H1 (cell line): ENCODE measurements at regions not wholly inside any gene's neighbourhood (a gene's known extent, or its start where the extent isn't known, plus 50 kb on each side); places are given as distances from the start of the nearest gene placed in this dataset.

ENCODE experiments used
- CTCF ChIA-PET: fragments of 300-600 bp; sonication (Branson Sonifier 250); formaldehyde crosslinking; loops from one replicate; lab custom pipeline; 2021; ENCODE audit not compliant: partially characterized antibody; lab: Charles Lee
- POLR2A ChIA-PET: fragments of 300-600 bp; sonication (Branson Sonifier 250); formaldehyde crosslinking; loops from one replicate; lab custom pipeline; 2021; ENCODE audit warnings: inconsistent platforms; ENCODE audit not compliant: partially characterized antibody; lab: Charles Lee
- DNase-seq, 2 experiments: peaks; one replicate each; pipeline versions ENCODE4 v3.0.0 to v3.0.0-alpha.2; 2010 to 2022; ENCODE audit warnings: low spot score in 2 of 2, low read depth in 1 of 2, mixed read lengths in 1 of 2
- FAIRE-seq: peaks from 2 replicates; lab custom pipeline; 2011; peaks lifted over from hg19 to GRCh38; lab: Jason Lieb, UNC
- H2AFZ ChIP-seq: 2 replicates; pipeline ENCODE4 v1.8.1; 2012; ENCODE audit warnings: low read length, inconsistent platforms
- H2AK5ac ChIP-seq: 2 replicates; pipeline ENCODE4 v1.6.1; 2013; ENCODE audit warnings: low read depth, low read length
- H2BK120ac ChIP-seq: replicated peaks from 2 replicates; pipeline ENCODE3; 2013; ENCODE audit warnings: low read depth, low read length, inconsistent platforms
- H2BK12ac ChIP-seq: 2 replicates; pipeline ENCODE4 v1.6.1; 2013; ENCODE audit warnings: low read depth, low read length
- H2BK15ac ChIP-seq: 2 replicates; pipeline ENCODE4 v1.6.1; 2013; ENCODE audit warnings: low read length
- H2BK20ac ChIP-seq: 2 replicates; pipeline ENCODE4 v1.6.1; 2013; ENCODE audit warnings: low read length
- H2BK5ac ChIP-seq: 2 replicates; pipeline ENCODE4 v1.6.1; 2013; ENCODE audit warnings: low read depth, low read length
- H3K14ac ChIP-seq: 2 replicates; pipeline ENCODE4 v1.6.1; 2013; ENCODE audit warnings: inconsistent platforms; ENCODE audit not compliant: insufficient read length
- H3K18ac ChIP-seq: 2 replicates; pipeline ENCODE4 v1.6.1; 2013; ENCODE audit warnings: low read length; ENCODE audit errors: extremely low read depth
- H3K23ac ChIP-seq: 2 replicates; pipeline ENCODE4 v1.6.1; 2013; ENCODE audit warnings: inconsistent platforms; ENCODE audit not compliant: insufficient read length
- H3K23me2 ChIP-seq: 2 replicates; pipeline ENCODE4 v1.6.1; 2013; ENCODE audit warnings: low read depth, low read length
- H3K27ac ChIP-seq: 2 replicates; pipeline ENCODE4 v1.6.1; 2011; ENCODE audit warnings: low read depth, low read length, inconsistent platforms
- H3K27me3 ChIP-seq, 4 experiments: replicated peaks in 1 of 4; 1 replicate in 1 of 4; 2 replicates in 3 of 4; pipeline versions ENCODE4 v1.6.1 to v1.8.1; 2011 to 2013; ENCODE audit warnings: low read length in 3 of 4, mild to moderate bottlenecking in 3 of 4, inconsistent platforms in 2 of 4, mixed read lengths in 2 of 4, moderate library complexity in 1 of 4; ENCODE audit not compliant: control insufficient read depth in 3 of 4, insufficient read depth in 3 of 4; ENCODE audit errors: extremely low read depth in 1 of 4
- H3K36me3 ChIP-seq, 4 experiments: 2 replicates each; pipeline versions ENCODE4 v1.6.1 to v1.8.1; 2011 to 2013; ENCODE audit warnings: mild to moderate bottlenecking in 4 of 4, low read length in 3 of 4, moderate library complexity in 2 of 4, control low read depth in 1 of 4, inconsistent platforms in 1 of 4; ENCODE audit not compliant: insufficient read depth in 4 of 4, control insufficient read depth in 2 of 4
- H3K4ac ChIP-seq: replicated peaks from 2 replicates; pipeline ENCODE3; 2013; ENCODE audit warnings: low read length, low read depth, mixed read lengths, inconsistent platforms; ENCODE audit not compliant: insufficient read length
- H3K4me1 ChIP-seq, 4 experiments: replicated peaks in 1 of 4; 1 replicate in 1 of 4; 2 replicates in 3 of 4; pipeline versions ENCODE4 v1.6.1 to v1.8.1; 2011 to 2013; ENCODE audit warnings: low read length in 3 of 4, inconsistent platforms in 2 of 4, mixed read lengths in 1 of 4; ENCODE audit not compliant: insufficient read depth in 4 of 4, control insufficient read depth in 3 of 4
- H3K4me2 ChIP-seq, 2 experiments: 2 replicates each; pipeline versions ENCODE4 v1.6.1 to v1.8.1; 2011 to 2013; ENCODE audit warnings: low read depth in 2 of 2, low read length in 2 of 2, control low read depth in 1 of 2, inconsistent platforms in 1 of 2, mild to moderate bottlenecking in 1 of 2; ENCODE audit not compliant: insufficient read depth in 1 of 2
- H3K4me3 ChIP-seq, 4 experiments: fragments of 200-600, 300-600 bp in 1 of 4; sonication (generic), shearing (Covaris generic), sonication (Bioruptor Twin) in 1 of 4; 2 replicates each; pipeline versions ENCODE4 v1.5.1 to v1.8.1; 2011 to 2016; ENCODE audit warnings: low read length in 4 of 4, low read depth in 3 of 4, control low read depth in 2 of 4, inconsistent platforms in 2 of 4, mild to moderate bottlenecking in 2 of 4, mixed read lengths in 1 of 4, moderate library complexity in 1 of 4; ENCODE audit not compliant: insufficient read depth in 2 of 4; ENCODE audit errors: extremely low read depth in 1 of 4
- H3K56ac ChIP-seq: replicated peaks from 2 replicates; pipeline ENCODE3; 2013; ENCODE audit warnings: low read depth, mild to moderate bottlenecking, mixed read lengths, low read length, inconsistent platforms; ENCODE audit not compliant: insufficient read length
- H3K79me1 ChIP-seq: 2 replicates; pipeline ENCODE4 v1.6.1; 2013; ENCODE audit warnings: low read depth, low read length, control low read depth
- H3K79me2 ChIP-seq, 2 experiments: 2 replicates each; pipeline versions ENCODE4 v1.6.1 to v1.8.1; 2012 to 2013; ENCODE audit warnings: low read length in 2 of 2, mild to moderate bottlenecking in 2 of 2, inconsistent platforms in 1 of 2; ENCODE audit not compliant: insufficient read depth in 2 of 2, control insufficient read depth in 1 of 2
- H3K9ac ChIP-seq, 4 experiments: replicated peaks in 1 of 4; 1 replicate in 1 of 4; 2 replicates in 3 of 4; pipeline versions ENCODE4 v1.6.1 to v1.8.1; 2011 to 2013; ENCODE audit warnings: low read depth in 3 of 4, low read length in 3 of 4, control low read depth in 2 of 4, mild to moderate bottlenecking in 2 of 4, moderate library complexity in 2 of 4, inconsistent platforms in 1 of 4; ENCODE audit errors: extremely low read depth in 1 of 4
- H3K9me3 ChIP-seq, 2 experiments: 2 replicates each; pipeline versions ENCODE4 v1.6.1 to v1.8.1; 2012 to 2013; ENCODE audit warnings: mild to moderate bottlenecking in 2 of 2, moderate library complexity in 2 of 2, control low read depth in 1 of 2, inconsistent platforms in 1 of 2, low read depth in 1 of 2, low read length in 1 of 2, mixed read lengths in 1 of 2; ENCODE audit not compliant: insufficient read depth in 2 of 2
- H4K20me1 ChIP-seq, 2 experiments: replicated peaks in 1 of 2; 2 replicates each; pipeline versions ENCODE3 to v1.8.1; 2011 to 2013; ENCODE audit warnings: inconsistent platforms in 2 of 2, low read length in 2 of 2, mild to moderate bottlenecking in 1 of 2; ENCODE audit not compliant: insufficient read depth in 2 of 2, control insufficient read depth in 1 of 2
- H4K5ac ChIP-seq: 2 replicates; pipeline ENCODE4 v1.6.1; 2013; ENCODE audit warnings: low read length, low read depth, mixed read lengths, inconsistent platforms; ENCODE audit not compliant: insufficient read length
- H4K8ac ChIP-seq: 2 replicates; pipeline ENCODE4 v1.8.0; 2013; ENCODE audit warnings: mild to moderate bottlenecking, moderate library complexity, low read length, inconsistent platforms; ENCODE audit not compliant: insufficient read depth; ENCODE audit errors: extremely low read depth
- H4K91ac ChIP-seq: replicated peaks from 2 replicates; pipeline ENCODE3; 2013; ENCODE audit warnings: low read length, mixed read lengths, inconsistent platforms; ENCODE audit not compliant: insufficient read length
- ATF3 ChIP-seq: IDR thresholded peaks from 2 replicates; pipeline ENCODE4 v1.6.1; 2011; ENCODE audit warnings: low read depth, mild to moderate bottlenecking, low read length; ENCODE audit not compliant: insufficient read depth
- JUN ChIP-seq: IDR thresholded peaks from 2 replicates; pipeline ENCODE4 v1.6.1; 2011; ENCODE audit warnings: low read depth, mild to moderate bottlenecking, improper control_type of control experiment, low read length
- KDM4A ChIP-seq: IDR thresholded peaks from one replicate; pipeline ENCODE4 v1.7.1; 2012; ENCODE audit warnings: low read depth, mild to moderate bottlenecking, moderate library complexity, low read length, inconsistent platforms; ENCODE audit not compliant: severe bottlenecking
- POU5F1 ChIP-seq: IDR thresholded peaks from 2 replicates; pipeline ENCODE4 v1.6.1; 2011; ENCODE audit warnings: low read depth, mild to moderate bottlenecking, low read length, moderate library complexity
- RAD21 ChIP-seq, 2 experiments: IDR thresholded peaks in 1 of 2; conservative IDR thresholded peaks in 1 of 2; 2 replicates each; pipeline ENCODE4 v1.6.1; 2011; ENCODE audit warnings: low read depth in 2 of 2, low read length in 2 of 2, improper control_type of control experiment in 1 of 2, inconsistent platforms in 1 of 2, mild to moderate bottlenecking in 1 of 2, moderate library complexity in 1 of 2
- SAP30 ChIP-seq: fragments of 300-600 bp; sonication (generic); IDR thresholded peaks from 2 replicates; pipeline ENCODE4 v1.7.1; 2012; ENCODE audit warnings: low read length, moderate library complexity, mild to moderate bottlenecking, inconsistent platforms; ENCODE audit not compliant: insufficient read depth, insufficient replicate concordance
- SP1 ChIP-seq: IDR thresholded peaks from 2 replicates; pipeline ENCODE4 v1.6.1; 2011; ENCODE audit warnings: low read depth, low read length
- TAF1 ChIP-seq: IDR thresholded peaks from 2 replicates; pipeline ENCODE4 v1.6.1; 2011; ENCODE audit warnings: mild to moderate bottlenecking, low read depth, low read length
- WGBS, 2 experiments: shearing (Covaris generic) in 1 of 2; methylation state at CpG; one replicate each; pipeline versions ENCODE4 v1.1.6 to v1.1.7; 2013 to 2015; ENCODE audit warnings: low lambda C conversion rate in 2 of 2, mixed read lengths in 2 of 2, inconsistent platforms in 1 of 2, low coverage in 1 of 2, missing lambda C conversion rate in 1 of 2; ENCODE audit not compliant: insufficient replicate concordance in 2 of 2, insufficient coverage in 1 of 2, insufficient read length in 1 of 2; ENCODE audit errors: extremely low coverage in 1 of 2, missing lambda C conversion rate in 1 of 2; 5-methylcytosine and 5-hydroxymethylcytosine counted together
- TF ChIP-seq, protein P1 (sequence below), 3 experiments: IDR thresholded peaks; 1 replicate in 2 of 3; 2 replicates in 1 of 3; pipeline versions ENCODE4 v1.5.1 to v1.6.1; 2011; ENCODE audit warnings: low read length in 3 of 3, mild to moderate bottlenecking in 3 of 3, inconsistent platforms in 2 of 3, low read depth in 1 of 3, moderate library complexity in 1 of 3; ENCODE audit not compliant: insufficient read depth in 1 of 3; ENCODE audit errors: control extremely low read depth in 1 of 3

GRCh38 chr17:77019893-77020379, 120.8 kb upstream of the SEC14L1 start:
- Histone ChIP-seq H3K18ac (no peak overlapping the region), H3K79me1 (no peaks in the 10 kb centered on the region), H3K9me3 (peaks cover 3 to 7% of the 10 kb centered on the region in 2 experiments; a peak in 1 of 4 replicates), H3K23ac (no peak overlapping the region), H3K23me2 (no peaks in the 10 kb centered on the region), H3K4me2 (no peak overlapping the region), H3K27ac (no peak overlapping the region), H2BK120ac (no peak overlapping the region), H2BK20ac (no peak overlapping the region), H4K8ac (no peak overlapping the region), H2BK12ac (no peak overlapping the region), H4K91ac (no peak overlapping the region), H4K20me1 (no peaks in the 10 kb centered on the region), H3K4me1 (peaks cover 0 to 4% (median under 1%) of the 10 kb centered on the region in 4 experiments; a peak in 2 of 7 replicates), H3K36me3 (no peaks in the 10 kb centered on the region), H3K56ac (no peak overlapping the region), H2AK5ac (no peak overlapping the region; the same call in 1 of the 2 replicates), H2BK5ac (no peak overlapping the region), H3K14ac (no peak overlapping the region), H4K5ac (no peak overlapping the region), H3K4me3 (no peak overlapping the region), H2AFZ (no peak overlapping the region), H2BK15ac (no peak overlapping the region), H3K79me2 (no peaks in the 10 kb centered on the region), H3K4ac (no peak overlapping the region), H3K9ac (no peak overlapping the region), H3K27me3 (no peaks in the 10 kb centered on the region; a peak in 1 of 7 replicates)
- DNase-seq: peak in 1 of 2 experiments; percentile 15
- no peak for FAIRE-seq
- ChIA-PET CTCF (interaction anchor here (0.9 to 2.3 kb wide), 4 partner anchors 8 to 69 kb away, joined by 3 to 9 read pairs (median 6); no protein-coding TSS in a partner anchor), POLR2A (interaction anchor here (1.6 kb wide), 1 partner anchor 36 kb away, joined by 6 read pairs; no protein-coding TSS in a partner anchor)
- WGBS, 2 experiments: 72% methylated on average over 12 of the region's 12 CpGs; no CpG with 5 or more reads in 1 of the 2 experiments
- TF ChIP-seq KDM4A (no peak), JUN (0 out of 2 replicates have a peak, but pooled peaks have one; percentile 40), SAP30 (no peak), RAD21 (IDR thresholded peaks at IDR 0.05 in 1 of 2, conservative IDR thresholded peaks at IDR 0.05 in 1 of 2; ENCODE audit: low read depth in 2 of 2, low read length in 2 of 2) (no peak), ATF3 (no peak), TAF1 (no peak), POU5F1 (0 out of 2 replicates have a peak, but pooled peaks have one; percentile 10), SP1 (no peak)
- TF ChIP-seq, protein P1, sequence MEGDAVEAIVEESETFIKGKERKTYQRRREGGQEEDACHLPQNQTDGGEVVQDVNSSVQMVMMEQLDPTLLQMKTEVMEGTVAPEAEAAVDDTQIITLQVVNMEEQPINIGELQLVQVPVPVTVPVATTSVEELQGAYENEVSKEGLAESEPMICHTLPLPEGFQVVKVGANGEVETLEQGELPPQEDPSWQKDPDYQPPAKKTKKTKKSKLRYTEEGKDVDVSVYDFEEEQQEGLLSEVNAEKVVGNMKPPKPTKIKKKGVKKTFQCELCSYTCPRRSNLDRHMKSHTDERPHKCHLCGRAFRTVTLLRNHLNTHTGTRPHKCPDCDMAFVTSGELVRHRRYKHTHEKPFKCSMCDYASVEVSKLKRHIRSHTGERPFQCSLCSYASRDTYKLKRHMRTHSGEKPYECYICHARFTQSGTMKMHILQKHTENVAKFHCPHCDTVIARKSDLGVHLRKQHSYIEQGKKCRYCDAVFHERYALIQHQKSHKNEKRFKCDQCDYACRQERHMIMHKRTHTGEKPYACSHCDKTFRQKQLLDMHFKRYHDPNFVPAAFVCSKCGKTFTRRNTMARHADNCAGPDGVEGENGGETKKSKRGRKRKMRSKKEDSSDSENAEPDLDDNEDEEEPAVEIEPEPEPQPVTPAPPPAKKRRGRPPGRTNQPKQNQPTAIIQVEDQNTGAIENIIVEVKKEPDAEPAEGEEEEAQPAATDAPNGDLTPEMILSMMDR (IDR thresholded peaks at IDR 0.05; ENCODE audit: control extremely low read depth in 1 of 3, insufficient read depth in 1 of 3, low read depth in 1 of 3, low read length in 3 of 3): no peak
